KMS-11 (cell line): ENCODE measurements at regions not wholly inside any gene's neighbourhood (a gene's known extent, or its start where the extent isn't known, plus 50 kb on each side); places are given as distances from the start of the nearest gene placed in this dataset.
"Not testable (repeated sequence)": the region's sequence is repeated elsewhere in the genome, so short reads cannot be mapped to it uniquely, and the experiment has no call there.

Experiments used
- H2AFZ ChIP-seq: fragments of 200-600 bp; sonication (generic); 2 replicates; pipeline ENCODE4 v1.6.1; 2016; ENCODE audit warnings: antibody characterized with exemption, mixed run types, low read depth
- H3K27ac ChIP-seq: fragments of 200-600 bp; sonication (generic); 2 replicates; pipeline ENCODE4 v1.6.1; 2016; ENCODE audit warnings: mild to moderate bottlenecking, mixed run types
- H3K27me3 ChIP-seq: fragments of 200-600 bp; sonication (generic); 2 replicates; pipeline ENCODE4 v1.6.1; 2017; ENCODE audit warnings: mild to moderate bottlenecking, low read depth, mixed run types, moderate library complexity; ENCODE audit not compliant: insufficient read depth
- H3K36me3 ChIP-seq: fragments of 200-600 bp; sonication (generic); 2 replicates; pipeline ENCODE4 v1.6.1; 2017; ENCODE audit warnings: mild to moderate bottlenecking, mixed run types; ENCODE audit not compliant: insufficient read depth
- H3K4me1 ChIP-seq: fragments of 200-600 bp; sonication (generic); 2 replicates; pipeline ENCODE4 v1.6.1; 2016; ENCODE audit warnings: mild to moderate bottlenecking, low read depth, mixed run types; ENCODE audit not compliant: poor library complexity, severe bottlenecking
- H3K4me2 ChIP-seq: fragments of 200-600 bp; sonication (generic); 2 replicates; pipeline ENCODE4 v1.7.0; 2016; ENCODE audit warnings: mild to moderate bottlenecking, mixed run types
- H3K4me3 ChIP-seq: fragments of 200-600 bp; sonication (generic); IDR thresholded peaks from 2 replicates; pipeline ENCODE4 v1.6.1; 2017; ENCODE audit warnings: low read depth, low read length, mixed read lengths; ENCODE audit not compliant: insufficient read depth
- H3K79me2 ChIP-seq: fragments of 200-600 bp; sonication (generic); 2 replicates; pipeline ENCODE4 v1.6.1; 2016; ENCODE audit warnings: low read depth, mixed run types; ENCODE audit not compliant: insufficient read depth
- H3K9ac ChIP-seq: fragments of 200-600 bp; sonication (generic); 2 replicates; pipeline ENCODE4 v1.6.1; 2016; ENCODE audit warnings: mild to moderate bottlenecking, mixed run types
- H4K20me1 ChIP-seq: fragments of 200-600 bp; sonication (generic); 2 replicates; pipeline ENCODE4 v1.6.1; 2016; ENCODE audit warnings: mild to moderate bottlenecking, mixed run types; ENCODE audit not compliant: insufficient read depth
- TF ChIP-seq, protein P1 (sequence below): fragments of 200-600 bp; sonication (generic); conservative IDR thresholded peaks from 2 replicates; pipeline ENCODE4 v1.6.1; 2017; ENCODE audit warnings: low read depth, mild to moderate bottlenecking, antibody characterized with exemption, low read length, moderate library complexity, mixed read lengths

DNA sequence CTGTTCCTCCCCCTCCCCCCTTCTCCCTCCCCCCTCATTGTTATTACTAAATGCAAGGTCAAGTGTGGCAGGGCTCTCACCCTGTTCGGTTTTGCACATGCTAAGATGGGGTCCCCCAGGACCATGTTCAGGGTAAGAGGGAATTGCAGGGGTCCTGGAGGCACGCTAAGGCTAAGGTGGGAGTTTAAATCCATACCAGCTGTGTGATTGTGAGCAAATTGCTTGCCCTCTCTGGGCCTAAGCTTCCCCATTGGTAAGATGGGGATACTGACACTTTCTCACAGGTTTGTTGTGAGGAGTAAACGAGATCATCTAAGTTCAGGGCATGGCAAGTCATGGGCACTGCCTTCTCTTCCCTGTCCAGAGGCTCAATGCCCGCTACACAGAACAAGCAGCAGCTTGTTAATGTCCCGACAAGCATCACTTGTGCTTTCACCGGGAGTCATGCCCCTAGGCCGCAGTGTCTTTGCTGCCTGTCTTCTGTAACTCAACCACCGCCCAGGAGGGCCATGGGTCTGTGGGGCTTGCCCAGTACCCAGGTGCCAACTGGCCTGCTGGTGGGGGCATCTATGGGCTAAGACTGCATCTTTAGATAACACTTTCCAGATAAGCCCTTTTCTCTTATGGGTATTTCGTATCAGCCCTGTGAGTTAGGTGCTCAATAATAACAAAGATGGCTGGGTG is 279.1 kb downstream of the MYCN start:
- no peak overlapping the region for H3K27ac ChIP-seq
- no peak overlapping the region for H3K4me2 ChIP-seq
- no peak overlapping the region for H3K4me3 ChIP-seq
- no peaks in the 10 kb centered on the region for H3K79me2 ChIP-seq
- TF ChIP-seq, protein P1, sequence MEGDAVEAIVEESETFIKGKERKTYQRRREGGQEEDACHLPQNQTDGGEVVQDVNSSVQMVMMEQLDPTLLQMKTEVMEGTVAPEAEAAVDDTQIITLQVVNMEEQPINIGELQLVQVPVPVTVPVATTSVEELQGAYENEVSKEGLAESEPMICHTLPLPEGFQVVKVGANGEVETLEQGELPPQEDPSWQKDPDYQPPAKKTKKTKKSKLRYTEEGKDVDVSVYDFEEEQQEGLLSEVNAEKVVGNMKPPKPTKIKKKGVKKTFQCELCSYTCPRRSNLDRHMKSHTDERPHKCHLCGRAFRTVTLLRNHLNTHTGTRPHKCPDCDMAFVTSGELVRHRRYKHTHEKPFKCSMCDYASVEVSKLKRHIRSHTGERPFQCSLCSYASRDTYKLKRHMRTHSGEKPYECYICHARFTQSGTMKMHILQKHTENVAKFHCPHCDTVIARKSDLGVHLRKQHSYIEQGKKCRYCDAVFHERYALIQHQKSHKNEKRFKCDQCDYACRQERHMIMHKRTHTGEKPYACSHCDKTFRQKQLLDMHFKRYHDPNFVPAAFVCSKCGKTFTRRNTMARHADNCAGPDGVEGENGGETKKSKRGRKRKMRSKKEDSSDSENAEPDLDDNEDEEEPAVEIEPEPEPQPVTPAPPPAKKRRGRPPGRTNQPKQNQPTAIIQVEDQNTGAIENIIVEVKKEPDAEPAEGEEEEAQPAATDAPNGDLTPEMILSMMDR: no peak
- no peak overlapping the region; the same call in 1 of the 2 replicates for H2AFZ ChIP-seq
- no peak overlapping the region for H3K9ac ChIP-seq
- H3K36me3 ChIP-seq: no peaks in the 10 kb centered on the region
- H4K20me1 ChIP-seq: no peaks in the 10 kb centered on the region
- no peaks in the 10 kb centered on the region for H3K27me3 ChIP-seq
- H3K4me1 ChIP-seq: peaks cover 4% of the 10 kb centered on the region

DNA sequence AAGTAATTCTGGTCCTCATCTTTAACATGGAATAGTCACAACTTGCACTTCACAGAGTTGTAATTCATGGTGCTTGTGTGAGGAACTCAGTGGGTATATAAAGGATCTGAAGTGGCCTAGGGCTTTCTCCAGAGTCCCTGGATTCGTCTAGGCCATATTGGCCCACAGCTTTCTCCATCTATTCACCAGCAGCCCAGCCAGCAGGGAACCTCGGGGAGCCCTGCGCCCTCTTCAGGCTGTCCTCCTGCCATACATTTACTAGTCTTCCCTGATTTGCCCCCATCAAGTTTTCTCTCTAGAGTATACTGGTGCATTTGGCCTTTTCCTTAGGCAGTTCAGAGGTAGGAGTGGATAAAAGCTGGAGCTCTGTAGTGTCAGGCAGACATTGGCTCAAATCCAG is 278.3 kb downstream of the MYCN start:
- Histone ChIP-seq H3K27ac (no peak overlapping the region), H2AFZ (peak overlapping the region; percentile 21; the same call in 1 of the 2 replicates), H4K20me1 (no peaks in the 10 kb centered on the region), H3K4me3 (no peak overlapping the region), H3K4me2 (no peak overlapping the region), H3K9ac (no peak overlapping the region), H3K27me3 (no peaks in the 10 kb centered on the region), H3K79me2 (no peaks in the 10 kb centered on the region), H3K36me3 (no peaks in the 10 kb centered on the region), H3K4me1 (peaks cover 4% of the 10 kb centered on the region)
- TF ChIP-seq, protein P1: peak; percentile 59

DNA sequence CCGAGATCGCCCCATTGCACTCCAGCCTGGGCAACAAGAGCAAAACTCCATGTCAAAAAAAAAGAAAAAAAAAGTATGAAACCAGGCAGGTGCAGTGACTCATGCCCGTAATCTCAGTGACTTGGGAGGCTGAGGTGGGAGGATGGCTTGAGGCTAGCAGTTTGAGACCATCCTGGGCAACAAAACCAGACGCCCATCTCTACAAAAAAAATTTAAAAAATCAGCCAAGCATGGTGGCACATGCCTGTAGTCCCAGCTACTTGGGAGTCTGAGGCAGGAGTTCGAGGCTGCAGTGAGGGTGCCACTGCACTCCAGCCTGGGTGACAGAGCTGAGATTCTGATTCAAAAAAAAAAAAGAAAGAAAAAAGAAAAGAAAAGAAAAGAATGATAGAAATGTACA is 277.8 kb downstream of the MYCN start:
- Histone ChIP-seq H3K36me3 (no peaks in the 10 kb centered on the region), H3K9ac (no peak overlapping the region), H4K20me1 (no peaks in the 10 kb centered on the region), H2AFZ (peak overlapping the region; percentile 21; the same call in 1 of the 2 replicates), H3K27me3 (no peaks in the 10 kb centered on the region), H3K4me2 (no peak overlapping the region), H3K27ac (no peak overlapping the region), H3K79me2 (no peaks in the 10 kb centered on the region), H3K4me3 (no peak overlapping the region), H3K4me1 (peaks cover 7% of the 10 kb centered on the region)
- TF ChIP-seq, protein P1: no peak

DNA sequence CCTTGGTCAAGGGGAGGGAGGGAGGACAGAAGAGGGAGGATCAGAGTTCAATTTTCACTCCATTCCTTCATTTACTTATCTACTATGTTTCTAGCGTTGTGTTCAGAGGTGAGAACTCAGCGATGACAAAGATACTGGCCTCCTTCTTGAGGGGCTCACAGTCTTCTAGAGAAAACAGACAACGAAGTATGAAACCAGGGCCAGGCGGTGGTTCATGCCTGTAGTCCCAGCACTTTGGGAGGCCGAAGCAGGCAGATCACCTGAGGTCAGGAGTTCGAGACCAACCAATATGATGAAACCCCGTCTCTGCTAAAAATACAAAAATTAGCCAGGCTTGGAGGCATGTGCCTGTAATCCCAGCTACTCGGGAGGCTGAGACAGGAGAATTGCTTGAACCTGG is 277.4 kb downstream of the MYCN start:
- not testable (repeated sequence) for H2AFZ ChIP-seq, H4K20me1 ChIP-seq, H3K9ac ChIP-seq, H3K27ac ChIP-seq, H3K36me3 ChIP-seq, H3K4me3 ChIP-seq, H3K4me2 ChIP-seq, H3K27me3 ChIP-seq, H3K79me2 ChIP-seq
- peaks cover 12% of the 10 kb centered on the region for H3K4me1 ChIP-seq

DNA sequence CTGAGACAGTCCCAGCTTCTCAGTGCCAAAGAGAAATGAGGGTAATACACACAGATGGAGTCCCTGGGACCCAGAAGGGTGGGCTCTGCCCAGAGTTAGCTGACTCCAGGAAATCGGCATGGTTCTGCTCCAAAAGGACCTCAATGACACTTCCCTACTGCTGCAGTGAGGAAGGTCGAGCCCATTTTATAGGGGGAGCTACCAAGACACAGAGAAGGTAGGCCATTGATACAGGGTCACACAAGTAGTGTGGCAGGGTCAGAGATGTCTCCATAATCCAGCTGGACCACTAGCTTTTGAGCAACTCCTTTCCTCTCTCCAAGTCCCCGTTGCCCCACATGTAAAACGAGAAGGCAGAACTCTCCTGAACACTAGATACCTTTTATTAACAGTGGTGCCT is 276.9 kb downstream of the MYCN start:
- Histone ChIP-seq H3K4me2 (no peak overlapping the region), H3K27ac (no peak overlapping the region), H4K20me1 (no peaks in the 10 kb centered on the region), H3K4me1 (peaks cover 13% of the 10 kb centered on the region), H3K4me3 (no peak overlapping the region), H3K79me2 (no peaks in the 10 kb centered on the region), H3K36me3 (no peaks in the 10 kb centered on the region), H2AFZ (no peak overlapping the region), H3K9ac (no peak overlapping the region), H3K27me3 (no peaks in the 10 kb centered on the region)
- TF ChIP-seq, protein P1: no peak
